Tibial nerve (tissue), 4 donors: ENCODE measurements at regions not wholly inside any gene's neighbourhood (a gene's known extent, or its start where the extent isn't known, plus 50 kb on each side); places are given as distances from the start of the nearest gene placed in this dataset.

Source experiments
- EP300 ChIP-seq, 2 donors: sonication (generic); formaldehyde crosslinking; IDR thresholded peaks; one replicate each; pipeline ENCODE4 v1.6.1; 2017; ENCODE audit warnings: antibody characterized with exemption in 2 of 2, mild to moderate bottlenecking in 1 of 2
- POLR2A ChIP-seq, 2 donors: fragments of 450-650 bp; IDR thresholded peaks; one replicate each; pipeline ENCODE4 v1.6.1; 2017; ENCODE audit warnings: antibody characterized with exemption in 2 of 2, mild to moderate bottlenecking in 2 of 2, moderate library complexity in 2 of 2
- TF ChIP-seq, protein P1 (sequence below), 5 experiments: fragments of 200-600 bp in 3 of 5; fragments of 450-650 bp in 2 of 5; sonication (generic) in 3 of 5; IDR thresholded peaks; one replicate each; pipeline ENCODE4 v1.5.1; 2016 to 2019; ENCODE audit warnings: antibody characterized with exemption in 5 of 5, mild to moderate bottlenecking in 3 of 5, moderate library complexity in 2 of 5

DNA sequence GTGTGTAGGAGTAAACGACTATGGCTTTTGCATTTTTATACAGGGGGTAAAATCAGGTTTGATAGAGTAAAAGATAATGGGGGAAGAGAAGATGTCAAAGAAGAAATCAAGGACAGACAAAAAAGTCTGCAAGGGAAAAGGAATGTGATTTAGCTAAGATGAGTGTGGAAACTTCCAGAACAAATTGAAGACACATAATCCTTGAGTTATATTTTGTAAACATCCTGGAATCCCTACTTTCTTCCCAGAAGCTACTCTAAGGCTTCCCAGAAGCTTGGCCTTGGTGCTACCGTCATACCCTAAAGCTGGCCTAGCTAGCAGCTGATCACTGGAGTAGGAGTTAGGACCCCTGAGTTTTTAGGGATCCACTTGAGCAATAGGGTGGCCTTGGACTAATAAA lies 82.4 kb downstream of the BLID start:
- no peak for TF ChIP-seq EP300 (IDR thresholded peaks at IDR 0.05)
- TF ChIP-seq, protein P1, sequence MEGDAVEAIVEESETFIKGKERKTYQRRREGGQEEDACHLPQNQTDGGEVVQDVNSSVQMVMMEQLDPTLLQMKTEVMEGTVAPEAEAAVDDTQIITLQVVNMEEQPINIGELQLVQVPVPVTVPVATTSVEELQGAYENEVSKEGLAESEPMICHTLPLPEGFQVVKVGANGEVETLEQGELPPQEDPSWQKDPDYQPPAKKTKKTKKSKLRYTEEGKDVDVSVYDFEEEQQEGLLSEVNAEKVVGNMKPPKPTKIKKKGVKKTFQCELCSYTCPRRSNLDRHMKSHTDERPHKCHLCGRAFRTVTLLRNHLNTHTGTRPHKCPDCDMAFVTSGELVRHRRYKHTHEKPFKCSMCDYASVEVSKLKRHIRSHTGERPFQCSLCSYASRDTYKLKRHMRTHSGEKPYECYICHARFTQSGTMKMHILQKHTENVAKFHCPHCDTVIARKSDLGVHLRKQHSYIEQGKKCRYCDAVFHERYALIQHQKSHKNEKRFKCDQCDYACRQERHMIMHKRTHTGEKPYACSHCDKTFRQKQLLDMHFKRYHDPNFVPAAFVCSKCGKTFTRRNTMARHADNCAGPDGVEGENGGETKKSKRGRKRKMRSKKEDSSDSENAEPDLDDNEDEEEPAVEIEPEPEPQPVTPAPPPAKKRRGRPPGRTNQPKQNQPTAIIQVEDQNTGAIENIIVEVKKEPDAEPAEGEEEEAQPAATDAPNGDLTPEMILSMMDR (IDR thresholded peaks at IDR 0.05): no peak
- no peak for TF ChIP-seq POLR2A (IDR thresholded peaks at IDR 0.05)
